ENCODE measurements at regions not wholly inside any gene's neighbourhood (a gene's known extent, or its start where the extent isn't known, plus 50 kb on each side); places are given as distances from the start of the nearest gene placed in this dataset.

DNA sequence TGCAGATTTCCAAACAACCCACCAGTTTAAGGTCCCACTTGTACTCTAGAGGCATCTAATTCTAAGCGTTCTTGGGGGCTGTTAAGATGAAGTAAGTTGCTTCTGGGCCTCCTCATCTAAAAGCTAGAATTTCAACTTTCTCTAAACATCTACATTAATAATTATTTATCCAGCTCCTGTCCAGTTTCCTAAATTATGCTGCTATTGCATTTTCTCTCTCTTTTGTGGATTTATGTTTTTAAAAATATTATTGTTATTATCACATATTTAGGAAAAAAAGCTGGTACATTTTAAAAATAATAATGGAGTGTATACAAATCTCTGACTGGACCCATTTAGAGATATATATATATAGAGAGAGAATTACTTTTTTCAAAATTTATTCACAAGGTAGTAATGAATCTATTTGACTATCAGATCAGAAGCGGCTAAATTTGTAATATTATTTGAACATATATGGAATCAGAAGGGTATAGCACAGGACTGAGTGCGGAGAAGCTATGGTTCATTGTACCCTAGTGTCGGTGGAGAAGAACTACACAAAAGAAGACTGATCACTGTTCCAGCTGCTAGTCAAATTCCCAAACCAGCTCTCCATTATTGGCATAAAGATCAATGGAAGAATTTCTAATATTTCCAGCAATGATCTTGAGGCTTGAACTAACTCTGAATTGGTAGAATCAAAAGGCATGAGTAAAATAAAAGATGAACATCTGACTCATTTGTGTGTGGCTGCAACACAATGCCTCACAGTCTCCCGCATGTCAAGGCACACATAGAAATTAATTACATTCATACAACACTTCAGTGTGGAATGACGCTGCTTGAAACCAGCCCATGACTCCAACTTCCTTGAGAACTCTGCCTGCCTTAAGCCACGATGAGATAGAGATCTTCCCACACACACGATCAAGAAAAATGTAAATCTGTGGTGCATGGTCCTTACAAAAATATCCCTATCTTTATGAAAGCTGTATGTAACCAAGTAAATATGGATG, 433.4 kb upstream of the OR4E1 start:
- H3K4me1 ChIP-seq (ENCODE audit: control insufficient read depth in 2 of 2, insufficient read depth in 2 of 2, low read length in 2 of 2): no peaks in the 10 kb centered on the region
- no peaks in the 10 kb centered on the region for H3K36me3 ChIP-seq (replicated peaks in 1 of 2; ENCODE audit: control extremely low read depth in 1 of 2, control insufficient read depth in 1 of 2, extremely low read depth in 1 of 2, insufficient read depth in 2 of 2, low read length in 1 of 2)
- H3K4me3 ChIP-seq (ENCODE audit: control extremely low read depth in 1 of 5, extremely low read depth in 1 of 5, insufficient read depth in 1 of 5, low read depth in 2 of 5, low read length in 4 of 5): no peak overlapping the region
- Mint-ChIP-seq H3K9me3 (ENCODE audit: insufficient read depth) (no peaks in the 10 kb centered on the region), H3K27me3 (peaks cover 31% of the 10 kb centered on the region), H3K27ac (no peak overlapping the region), H3K4me3 (no peak overlapping the region), H3K4me1 (no peaks in the 10 kb centered on the region)
- no peak overlapping the region for H3K4me2 ChIP-seq (replicated peaks; ENCODE audit: low read depth, low read length, poor library complexity, severe bottlenecking)
- no peak overlapping the region for H3K27ac ChIP-seq (ENCODE audit: low read length in 2 of 2)
- no peak overlapping the region for H3K9ac ChIP-seq (ENCODE audit: low read length)
- ChIA-PET CTCF (no interaction called here), POLR2A (no interaction called here)
- no peak for ATAC-seq (ENCODE audit: low read depth)
- intact Hi-C loops (cut with micrococcal nuclease): no loop called here
- no peaks in the 10 kb centered on the region for H4K20me1 ChIP-seq (ENCODE audit: control insufficient read depth, insufficient read depth, low read length, poor library complexity, severe bottlenecking)
- no peak overlapping the region for H2AFZ ChIP-seq (ENCODE audit: insufficient read depth, low read depth, low read length, poor library complexity, severe bottlenecking)
- no peaks in the 10 kb centered on the region for H3K9me3 ChIP-seq (ENCODE audit: control extremely low read depth in 1 of 3, control insufficient read depth in 2 of 3, insufficient read depth in 1 of 3, low read length in 2 of 3)
- H3K27me3 ChIP-seq (replicated peaks in 1 of 4; ENCODE audit: control extremely low read depth in 1 of 4, control insufficient read depth in 3 of 4, insufficient read depth in 4 of 4, low read length in 3 of 4): peaks cover 0 to 7% (median 3%) of the 10 kb centered on the region in 4 experiments
- DNase-seq: no peak
- no peak for TF ChIP-seq EZH2 (IDR thresholded peaks at IDR 0.05; ENCODE audit: borderline replicate concordance, insufficient read depth, low read depth, low read length, poor library complexity, severe bottlenecking)
- TF ChIP-seq CTCF (IDR thresholded peaks at IDR 0.05): no peak
- 100% methylated on average over 1 of the region's 8 CpGs for WGBS (ENCODE audit: insufficient coverage)
- H3K79me2 ChIP-seq (ENCODE audit: control insufficient read depth, insufficient read depth, low read length): no peaks in the 10 kb centered on the region

DNA sequence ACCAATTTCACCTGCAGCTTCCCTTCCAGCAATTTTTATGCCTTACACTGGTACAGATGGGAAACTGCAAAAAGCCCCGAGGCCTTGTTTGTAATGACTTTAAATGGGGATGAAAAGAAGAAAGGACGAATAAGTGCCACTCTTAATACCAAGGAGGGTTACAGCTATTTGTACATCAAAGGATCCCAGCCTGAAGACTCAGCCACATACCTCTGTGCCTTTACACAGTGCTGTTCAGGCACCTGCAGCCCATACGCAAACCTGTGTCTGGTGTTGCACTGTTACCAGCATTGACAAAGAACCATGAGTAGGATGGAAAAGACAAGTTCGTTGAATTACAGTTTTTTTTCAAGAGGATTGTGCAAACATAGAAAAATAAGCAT, 432.0 kb upstream of the OR4E1 start:
- Histone ChIP-seq H3K4me2 (replicated peaks; ENCODE audit: low read depth, low read length, poor library complexity, severe bottlenecking) (no peak overlapping the region), H3K79me2 (ENCODE audit: control insufficient read depth, insufficient read depth, low read length) (no peaks in the 10 kb centered on the region), H3K27me3 (replicated peaks in 1 of 4; ENCODE audit: control extremely low read depth in 1 of 4, control insufficient read depth in 3 of 4, insufficient read depth in 4 of 4, low read length in 3 of 4) (peaks cover 0 to 7% (median 4%) of the 10 kb centered on the region in 4 experiments), H3K9me3 (ENCODE audit: control extremely low read depth in 1 of 3, control insufficient read depth in 2 of 3, insufficient read depth in 1 of 3, low read length in 2 of 3) (peaks cover 0 to 1% (median 0%) of the 10 kb centered on the region in 3 donors), H4K20me1 (ENCODE audit: control insufficient read depth, insufficient read depth, low read length, poor library complexity, severe bottlenecking) (no peaks in the 10 kb centered on the region), H3K27ac (ENCODE audit: low read length in 2 of 2) (no peak overlapping the region), H3K4me3 (ENCODE audit: control extremely low read depth in 1 of 5, extremely low read depth in 1 of 5, insufficient read depth in 1 of 5, low read depth in 2 of 5, low read length in 4 of 5) (no peak overlapping the region), H2AFZ (ENCODE audit: insufficient read depth, low read depth, low read length, poor library complexity, severe bottlenecking) (no peak overlapping the region), H3K36me3 (replicated peaks in 1 of 2; ENCODE audit: control extremely low read depth in 1 of 2, control insufficient read depth in 1 of 2, extremely low read depth in 1 of 2, insufficient read depth in 2 of 2, low read length in 1 of 2) (no peaks in the 10 kb centered on the region), H3K4me1 (ENCODE audit: control insufficient read depth in 2 of 2, insufficient read depth in 2 of 2, low read length in 2 of 2) (no peaks in the 10 kb centered on the region), H3K9ac (ENCODE audit: low read length) (no peak overlapping the region)
- CTCF ChIA-PET: interaction anchor here (1.4 kb wide), 1 partner anchor 97 kb away, joined by 3 read pairs; no protein-coding TSS in a partner anchor
- DNase-seq: no peak
- POLR2A ChIA-PET: no interaction called here
- H3K4me3 Mint-ChIP-seq: no peak overlapping the region
- WGBS (ENCODE audit: insufficient coverage): 100% methylated on average over 1 of the region's 4 CpGs
- H3K27me3 Mint-ChIP-seq: peaks cover 31% of the 10 kb centered on the region
- H3K9me3 Mint-ChIP-seq (ENCODE audit: insufficient read depth): no peaks in the 10 kb centered on the region
- H3K4me1 Mint-ChIP-seq: no peaks in the 10 kb centered on the region
- no peak for ATAC-seq (ENCODE audit: low read depth)
- intact Hi-C loops (cut with micrococcal nuclease): no loop called here
- no peak overlapping the region for H3K27ac Mint-ChIP-seq
- TF ChIP-seq CTCF (IDR thresholded peaks at IDR 0.05) (no peak), EZH2 (IDR thresholded peaks at IDR 0.05; ENCODE audit: borderline replicate concordance, insufficient read depth, low read depth, low read length, poor library complexity, severe bottlenecking) (no peak)
